Large intestine (tissue), 3 donors: ENCODE measurements at regions not wholly inside any gene's neighbourhood (a gene's known extent, or its start where the extent isn't known, plus 50 kb on each side); places are given as distances from the start of the nearest gene placed in this dataset.
"Not testable (repeated sequence)": the region's sequence is repeated elsewhere in the genome, so short reads cannot be mapped to it uniquely, and the experiment has no call there.

Source experiments
- DNase-seq, 2 donors: peaks; one replicate each; pipeline versions ENCODE4 v3.0.0 to v3.0.0-alpha.2; 2013
- H3K27ac ChIP-seq: one replicate; pipeline ENCODE4 v1.5.1; 2013; ENCODE audit warnings: low read length
- H3K27me3 ChIP-seq: 2 replicates; pipeline ENCODE4 v1.6.1; 2013; ENCODE audit warnings: low read length; ENCODE audit not compliant: control insufficient read depth, insufficient read depth
- H3K36me3 ChIP-seq: 2 replicates; pipeline ENCODE4 v1.6.1; 2013; ENCODE audit warnings: low read length; ENCODE audit not compliant: control insufficient read depth, insufficient read depth
- H3K4me1 ChIP-seq: one replicate; pipeline ENCODE4 v1.6.1; 2013; ENCODE audit warnings: low read length; ENCODE audit not compliant: control insufficient read depth, insufficient read depth
- H3K4me3 ChIP-seq: one replicate; pipeline ENCODE4 v1.5.1; 2013; ENCODE audit warnings: low read length
- H3K9me3 ChIP-seq: one replicate; pipeline ENCODE4 v1.6.1; 2013; ENCODE audit warnings: mild to moderate bottlenecking, low read depth, low read length, moderate library complexity; ENCODE audit not compliant: control insufficient read depth
- WGBS: methylation state at CpG from one replicate; pipeline ENCODE4 v1.1.5; 2013; ENCODE audit warnings: low lambda C conversion rate; ENCODE audit not compliant: insufficient coverage; 5-methylcytosine and 5-hydroxymethylcytosine counted together

GRCh38 chr6:109257494-109257893 lies 124.8 kb downstream of the CD164 start:
- no peaks in the 10 kb centered on the region for H3K36me3 ChIP-seq
- H3K4me1 ChIP-seq, result peaks cover 5% of the 10 kb centered on the region
- no peak for DNase-seq
- WGBS, result no CpG with 5 or more reads among the region's 2 CpGs
- H3K4me3 ChIP-seq, result no peak overlapping the region
- H3K9me3 ChIP-seq, result no peaks in the 10 kb centered on the region
- H3K27me3 ChIP-seq, result no peaks in the 10 kb centered on the region
- H3K27ac ChIP-seq, result no peak overlapping the region

DNA sequence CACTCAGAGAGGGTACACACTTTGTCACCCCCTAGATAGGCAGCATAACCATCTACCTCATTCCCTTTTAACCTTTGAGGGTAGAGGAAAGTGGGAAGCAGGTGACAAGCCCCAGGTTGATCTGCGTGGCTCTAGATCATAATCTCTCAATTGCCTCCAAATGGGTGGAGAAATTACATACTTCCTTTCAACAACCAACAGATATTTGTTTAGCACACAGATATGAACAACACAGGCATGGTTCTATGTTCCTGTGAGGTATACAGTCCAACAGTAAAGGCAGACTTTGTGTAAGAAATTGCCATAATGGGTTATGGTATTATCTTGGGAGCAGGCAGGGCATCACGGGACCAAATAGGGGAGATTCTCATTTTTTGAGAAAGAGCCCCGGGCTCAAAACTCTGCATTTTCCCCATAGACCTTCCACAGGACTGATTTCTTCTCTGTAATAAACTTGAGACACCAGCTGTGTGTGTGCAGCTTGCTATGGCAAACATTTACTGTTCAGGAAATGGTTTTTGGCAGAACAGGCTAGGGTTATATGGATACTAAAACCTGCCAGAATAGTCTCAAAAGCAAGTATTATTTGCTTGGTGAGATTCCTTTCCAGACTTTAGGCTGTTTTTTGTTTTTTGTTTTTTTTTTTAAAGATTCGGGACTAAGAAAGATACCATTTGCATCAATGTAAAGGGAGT lies 126.2 kb downstream of the CD164 start:
- no peaks in the 10 kb centered on the region for H3K27me3 ChIP-seq

GRCh38 chr6:109255087-109255486 lies 127.2 kb downstream of the CD164 start:
- Histone ChIP-seq H3K4me1 (peaks cover 5% of the 10 kb centered on the region), H3K36me3 (no peaks in the 10 kb centered on the region), H3K27ac (no peak overlapping the region), H3K27me3 (no peaks in the 10 kb centered on the region), H3K4me3 (no peak overlapping the region), H3K9me3 (no peaks in the 10 kb centered on the region)
- WGBS, result 86% methylated on average over 1 of the region's 5 CpGs
- no peak for DNase-seq

More for the DNA sequence above, 126.2 kb downstream of the CD164 start:
- DNase-seq, result no peak
- Histone ChIP-seq H3K4me3 (no peak overlapping the region), H3K27ac (no peak overlapping the region), H3K9me3 (no peaks in the 10 kb centered on the region), H3K4me1 (peaks cover 5% of the 10 kb centered on the region), H3K36me3 (no peaks in the 10 kb centered on the region)
- WGBS, result 67% methylated on average over 1 of the region's 4 CpGs

DNA sequence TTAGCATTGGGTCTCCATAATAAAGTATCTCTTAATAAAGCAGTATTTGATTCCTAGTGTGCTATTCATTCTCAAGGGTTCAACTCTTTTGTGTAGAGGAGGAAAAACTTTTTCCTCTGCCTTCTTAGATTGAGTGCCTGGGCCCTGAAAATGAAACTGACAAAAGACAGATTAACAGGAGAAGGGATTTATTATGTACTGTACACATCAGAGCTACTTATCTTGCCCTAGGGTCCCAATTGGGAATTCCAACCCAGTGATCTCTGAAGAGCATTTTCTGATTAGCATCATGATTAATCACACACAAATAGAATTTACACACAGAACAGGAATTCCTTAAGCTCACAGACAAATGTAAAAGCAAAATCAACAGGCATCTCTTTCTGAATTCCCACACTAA lies 128.9 kb downstream of the CD164 start:
- Histone ChIP-seq H3K4me1 (peaks cover 5% of the 10 kb centered on the region), H3K9me3 (no peaks in the 10 kb centered on the region), H3K27ac (no peak overlapping the region), H3K4me3 (no peak overlapping the region), H3K36me3 (no peaks in the 10 kb centered on the region), H3K27me3 (no peaks in the 10 kb centered on the region)
- no peak for DNase-seq

- Histone ChIP-seq H3K4me3 (no peak overlapping the region), H3K27ac (no peak overlapping the region)
- DNase-seq, result peak in 1 of 2 donors; percentile 20
These were observed 129.8 kb downstream of the CD164 start for GRCh38 chr6:109252261-109253041.

GRCh38 chr6:109251839-109252238 lies 130.4 kb downstream of the CD164 start:
- no peak overlapping the region for H3K27ac ChIP-seq
- no peak overlapping the region for H3K4me3 ChIP-seq

More at GRCh38 chr6:109252261-109253041, 129.8 kb downstream of the CD164 start:
- Histone ChIP-seq H3K4me1 (peaks cover 5% of the 10 kb centered on the region), H3K36me3 (no peaks in the 10 kb centered on the region), H3K27me3 (no peaks in the 10 kb centered on the region), H3K9me3 (no peaks in the 10 kb centered on the region)
- no CpG with 5 or more reads among the region's 3 CpGs for WGBS

DNA sequence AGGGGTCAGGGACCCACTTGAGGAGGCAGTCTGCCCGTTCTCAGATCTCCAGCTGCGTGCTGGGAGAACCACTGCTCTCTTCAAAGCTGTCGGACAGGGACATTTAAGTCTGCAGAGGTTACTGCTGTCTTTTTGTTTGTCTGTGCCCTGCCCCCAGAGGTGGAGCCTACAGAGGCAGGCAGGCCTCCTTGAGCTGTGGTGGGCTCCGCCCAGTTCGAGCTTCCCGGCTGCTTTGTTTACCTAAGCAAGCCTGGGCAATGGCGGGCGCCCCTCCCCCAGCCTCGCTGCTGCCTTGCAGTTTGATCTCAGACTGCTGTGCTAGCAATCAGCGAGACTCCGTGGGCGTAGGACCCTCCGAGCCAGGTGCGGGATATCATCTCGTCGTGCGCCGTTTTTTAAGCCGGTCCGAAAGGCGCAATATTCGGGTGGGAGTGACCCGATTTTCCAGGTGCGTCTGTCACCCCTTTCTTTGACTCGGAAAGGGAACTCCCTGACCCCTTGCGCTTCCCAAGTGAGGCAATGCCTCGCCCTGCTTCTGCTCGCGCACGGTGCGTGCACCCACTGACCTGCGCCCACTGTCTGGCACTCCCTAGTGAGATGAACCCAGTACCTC lies 131.6 kb downstream of the CD164 start:
- not testable (repeated sequence) for H3K9me3 ChIP-seq, H3K4me3 ChIP-seq, H3K4me1 ChIP-seq, H3K27me3 ChIP-seq, H3K36me3 ChIP-seq, DNase-seq, H3K27ac ChIP-seq
- WGBS, result no CpG with 5 or more reads among the region's 32 CpGs

More at GRCh38 chr6:109251839-109252238, 130.4 kb downstream of the CD164 start:
- no peaks in the 10 kb centered on the region for H3K36me3 ChIP-seq
- no peaks in the 10 kb centered on the region for H3K9me3 ChIP-seq
- DNase-seq, result no peak
- H3K4me1 ChIP-seq, result peaks cover 5% of the 10 kb centered on the region
- H3K27me3 ChIP-seq, result no peaks in the 10 kb centered on the region

DNA sequence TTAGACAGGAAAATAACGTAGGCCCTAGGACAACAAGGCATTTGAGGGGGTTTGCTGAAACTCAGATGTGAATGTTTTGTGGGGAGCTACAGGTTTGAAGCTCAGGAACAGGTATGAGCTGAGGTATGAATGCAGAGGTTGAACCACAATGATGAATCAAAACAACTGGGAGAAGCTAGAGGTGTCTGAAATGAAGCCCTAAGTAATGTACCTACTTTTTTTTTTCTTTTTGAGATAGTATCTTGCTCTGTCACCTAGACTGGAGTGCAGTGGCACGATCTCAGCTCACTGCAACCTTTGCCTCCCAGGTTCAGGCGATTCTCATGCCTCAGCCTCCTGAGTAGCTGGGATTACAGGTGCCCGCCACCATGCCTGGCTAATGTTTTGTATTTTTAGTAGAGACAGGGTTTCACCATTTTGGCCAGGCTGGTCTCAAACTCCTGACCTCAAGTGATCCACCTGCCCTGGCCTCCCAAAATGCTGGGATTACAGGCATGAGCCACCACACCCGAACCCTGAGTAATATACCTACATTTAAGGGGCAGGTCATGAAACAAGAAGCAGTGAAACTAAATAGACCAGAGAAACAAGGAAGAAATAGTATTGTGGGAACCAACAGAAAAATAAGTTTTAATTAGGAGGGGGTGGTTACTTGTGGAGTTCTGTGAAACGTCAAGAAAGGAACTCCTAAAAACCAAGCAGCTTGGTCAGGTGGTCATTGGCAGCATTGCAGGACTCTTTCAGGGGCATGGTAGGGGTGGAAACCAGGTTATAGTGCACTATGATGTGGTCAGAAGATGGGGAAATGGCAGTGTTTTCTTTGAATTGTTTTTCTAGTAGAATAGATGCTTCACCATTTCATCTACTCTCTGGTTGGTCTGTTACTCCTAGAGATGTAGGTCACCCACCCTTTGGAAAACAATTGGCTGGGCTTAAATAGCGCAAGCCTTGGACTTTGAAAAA lies 138.1 kb downstream of the CD164 start:
- Histone ChIP-seq H3K27me3 (no peaks in the 10 kb centered on the region), H3K4me1 (peaks cover 10% of the 10 kb centered on the region), H3K27ac (no peak overlapping the region), H3K9me3 (no peaks in the 10 kb centered on the region), H3K36me3 (no peaks in the 10 kb centered on the region), H3K4me3 (no peak overlapping the region)
- no peak for DNase-seq
- whole genome bisulfite sequencing, result no CpG with 5 or more reads among the region's 7 CpGs

- Histone ChIP-seq H3K9me3 (no peaks in the 10 kb centered on the region), H3K27ac (no peak overlapping the region), H3K36me3 (no peaks in the 10 kb centered on the region), H3K4me3 (no peak overlapping the region), H3K4me1 (peaks cover 10% of the 10 kb centered on the region), H3K27me3 (no peaks in the 10 kb centered on the region)
- 80% methylated on average over 2 of the region's 3 CpGs for WGBS
- DNase-seq, result no peak
These were observed 139.3 kb downstream of the CD164 start for GRCh38 chr6:109242925-109243324.

- H3K9me3 ChIP-seq, result no peaks in the 10 kb centered on the region
- WGBS, result no CpG with 5 or more reads among the region's 2 CpGs
- no peaks in the 10 kb centered on the region for H3K27me3 ChIP-seq
- no peak for DNase-seq
- no peaks in the 10 kb centered on the region for H3K36me3 ChIP-seq
- peaks cover 10% of the 10 kb centered on the region for H3K4me1 ChIP-seq
- H3K27ac ChIP-seq, result no peak overlapping the region
- H3K4me3 ChIP-seq, result no peak overlapping the region
These were observed 140.2 kb downstream of the CD164 start for GRCh38 chr6:109242029-109242428.
